GM21360 (cell line): ENCODE measurements at regions not wholly inside any gene's neighbourhood (a gene's known extent, or its start where the extent isn't known, plus 50 kb on each side); places are given as distances from the start of the nearest gene placed in this dataset.

ENCODE experiments used
- ATAC-seq: cut with Tn5 transposase; IDR thresholded peaks from one replicate; pipeline ENCODE4 v1.9.1; 2021; ENCODE audit warnings: mild to moderate bottlenecking, moderate library complexity; ENCODE audit not compliant: unreplicated experiment

DNA sequence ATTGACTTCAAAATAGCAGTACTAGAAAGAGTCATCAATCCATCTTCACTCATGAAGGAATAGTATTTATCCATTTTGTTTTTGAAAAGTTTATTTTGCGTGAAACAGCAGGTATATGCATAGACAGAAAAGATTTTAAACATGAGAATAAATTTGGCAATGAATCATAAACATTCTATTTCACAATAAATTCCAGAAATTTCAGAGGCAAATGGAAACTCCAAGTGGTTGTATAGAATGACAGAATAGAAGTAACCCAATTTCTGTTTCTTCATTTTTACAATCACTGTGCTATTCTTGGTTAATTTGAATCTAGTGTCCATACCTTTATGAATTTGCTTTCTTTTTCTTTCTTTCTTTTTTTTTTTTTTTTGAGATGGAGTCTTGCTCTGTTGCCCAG lies 173.0 kb upstream of the ECI2 start:
- no peak for ATAC-seq

DNA sequence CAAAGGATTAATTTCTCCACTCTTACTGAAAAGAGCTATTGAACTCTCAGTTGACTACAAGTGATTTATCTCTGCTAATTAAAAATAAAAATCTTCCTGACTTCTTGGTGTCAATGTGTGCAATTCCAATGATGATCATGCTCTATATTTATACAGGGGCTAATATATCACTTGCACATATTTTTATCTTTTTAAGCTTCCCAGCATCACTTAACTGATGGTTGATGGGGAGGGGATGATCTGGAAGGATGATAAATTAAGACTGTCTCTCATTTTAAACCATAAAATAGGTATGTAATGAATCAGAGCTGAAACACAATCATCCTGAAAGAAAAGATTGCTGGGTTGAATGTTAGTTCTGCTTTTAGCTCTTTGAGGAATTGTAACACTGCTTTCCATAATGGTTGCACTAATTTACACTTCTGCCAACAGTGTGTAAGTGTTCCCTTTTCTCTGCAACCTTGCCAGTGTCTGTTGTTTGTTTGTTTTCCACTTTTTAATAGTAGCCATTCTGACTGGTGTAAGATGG lies 169.6 kb upstream of the ECI2 start:
- no peak for ATAC-seq

DNA sequence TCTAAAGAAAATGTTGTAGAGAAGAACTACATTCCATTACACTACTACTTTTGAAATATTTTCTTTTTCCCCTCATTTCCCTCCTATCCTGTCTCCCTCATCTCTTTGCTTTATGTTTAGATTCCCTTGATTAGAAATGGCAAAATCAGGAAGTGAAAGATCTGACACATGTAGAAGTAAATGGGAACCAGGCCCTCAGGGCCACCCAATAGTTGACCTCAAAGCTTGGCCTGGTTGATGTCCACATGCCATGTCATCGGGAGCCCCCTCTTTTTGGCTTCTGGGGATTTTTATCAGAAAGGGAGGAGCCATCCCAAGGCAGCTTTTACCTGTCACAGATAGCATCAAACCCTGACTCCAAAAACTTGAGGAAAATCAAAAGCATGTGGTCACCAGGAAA lies 168.3 kb upstream of the ECI2 start:
- no peak for ATAC-seq

DNA sequence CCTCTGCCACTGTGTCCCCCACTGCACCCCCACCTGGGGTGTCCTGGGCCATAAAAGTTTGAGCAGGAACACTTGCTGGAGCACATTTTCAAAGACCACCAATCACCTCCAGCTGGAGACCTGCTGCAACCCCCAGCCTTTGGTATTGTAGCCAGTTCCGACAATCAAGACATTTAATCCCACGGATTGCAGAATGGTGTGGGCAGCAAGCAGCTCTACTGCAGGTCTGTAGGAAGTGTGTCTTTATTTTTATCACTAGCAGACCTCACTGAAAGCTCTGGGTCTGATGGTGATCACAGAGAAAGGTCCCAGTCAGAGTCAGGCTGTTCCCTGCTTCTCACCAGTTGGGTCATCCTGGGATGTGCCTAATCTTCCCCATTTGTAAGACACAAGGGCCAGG lies 167.1 kb upstream of the ECI2 start:
- ATAC-seq = no peak

DNA sequence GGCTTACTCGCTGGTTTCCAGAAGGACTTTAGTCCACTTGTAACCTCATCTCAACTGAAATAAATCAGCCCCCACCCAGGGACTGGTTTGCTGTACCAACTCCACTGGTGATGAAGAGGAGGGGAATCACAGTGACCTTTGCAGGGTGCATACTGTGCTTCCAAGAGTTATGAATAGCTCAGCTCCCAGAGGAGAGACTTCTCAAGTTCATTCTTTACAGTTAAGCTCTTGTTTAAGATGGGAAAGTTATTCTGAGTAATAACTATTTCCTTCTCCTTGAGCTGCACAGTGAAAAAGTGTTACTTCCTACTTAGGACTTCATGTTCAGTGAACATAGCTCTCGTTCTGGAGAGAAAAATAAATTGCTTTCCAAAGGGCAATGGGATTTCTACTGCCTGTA lies 166.5 kb upstream of the ECI2 start:
- no peak for ATAC-seq

DNA sequence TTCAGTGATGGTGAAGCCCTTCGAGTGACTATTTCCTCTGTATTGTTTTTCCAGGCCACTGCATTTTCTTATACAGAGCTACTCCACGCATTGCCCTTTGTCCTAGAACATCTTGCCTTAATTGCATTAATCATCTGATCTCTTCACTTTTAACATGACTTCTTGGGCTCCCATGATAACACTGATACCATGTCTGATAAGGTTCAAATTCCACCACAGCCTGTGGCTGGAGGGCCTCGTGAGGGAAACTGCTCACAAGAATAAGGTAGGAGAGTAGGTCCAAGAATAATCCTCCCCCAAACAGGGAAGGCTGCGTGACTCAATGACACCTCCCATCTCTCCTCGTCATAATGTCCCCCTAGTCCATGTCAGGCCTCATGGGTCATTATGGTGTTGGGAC lies 165.5 kb upstream of the ECI2 start:
- ATAC-seq = no peak

DNA sequence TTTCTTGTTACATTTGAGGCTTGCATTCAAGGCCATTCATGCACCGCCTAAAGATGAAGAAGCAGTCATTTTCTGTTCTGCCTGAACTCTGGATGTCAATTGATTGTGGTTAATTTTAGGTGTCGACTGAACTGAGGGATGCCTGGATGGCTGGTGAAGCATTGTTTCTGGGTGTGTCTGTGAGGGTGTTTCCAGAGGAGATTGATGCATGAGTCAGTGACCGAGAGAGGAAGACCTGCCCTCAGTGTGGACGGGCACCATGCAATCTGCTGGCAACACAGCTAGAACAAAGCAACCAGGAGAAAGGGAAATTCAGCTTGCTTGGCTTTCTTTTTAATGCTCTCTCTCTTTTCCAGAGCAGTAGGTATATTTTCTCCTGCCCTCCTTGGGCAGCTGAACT lies 164.1 kb upstream of the ECI2 start:
- ATAC-seq = no peak

DNA sequence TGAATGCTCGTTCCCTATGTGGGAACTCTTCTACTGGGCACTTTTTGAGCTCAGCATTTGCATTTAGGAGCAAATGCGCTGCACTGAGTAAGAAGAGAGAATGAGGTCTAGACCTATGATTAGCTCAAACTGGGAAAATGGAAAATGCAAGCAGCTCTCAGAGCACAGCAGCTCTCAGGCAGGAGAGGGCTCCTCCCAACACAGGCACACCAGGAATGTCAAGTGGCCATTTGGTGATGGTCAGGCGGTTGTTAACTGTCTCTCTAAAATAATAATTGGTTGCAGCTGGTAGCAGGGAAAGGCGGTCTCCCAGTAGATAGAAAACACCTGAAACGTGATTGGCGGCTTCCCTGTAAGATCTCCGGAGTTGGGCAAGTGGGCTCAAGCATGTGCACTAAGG lies 162.0 kb upstream of the ECI2 start:
- no peak for ATAC-seq

DNA sequence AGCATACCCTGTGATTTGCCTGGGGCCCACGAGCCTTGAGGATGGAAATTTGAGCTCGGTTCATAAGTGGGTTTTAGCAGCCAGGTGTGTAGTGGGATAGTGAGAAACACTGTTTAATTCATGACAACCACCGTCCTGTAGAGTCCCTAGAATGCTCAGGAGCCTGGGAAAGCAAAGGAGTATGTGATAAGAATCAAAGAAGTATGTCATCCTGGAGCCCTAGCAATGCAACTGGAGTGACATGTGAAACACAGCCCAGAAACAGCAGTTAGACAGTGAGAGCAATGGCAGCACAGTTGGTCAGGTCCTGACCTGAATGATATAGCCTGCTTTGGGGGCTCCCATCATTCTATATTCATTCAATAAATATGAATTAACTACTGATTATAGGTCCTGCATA lies 161.2 kb upstream of the ECI2 start:
- no peak for ATAC-seq

DNA sequence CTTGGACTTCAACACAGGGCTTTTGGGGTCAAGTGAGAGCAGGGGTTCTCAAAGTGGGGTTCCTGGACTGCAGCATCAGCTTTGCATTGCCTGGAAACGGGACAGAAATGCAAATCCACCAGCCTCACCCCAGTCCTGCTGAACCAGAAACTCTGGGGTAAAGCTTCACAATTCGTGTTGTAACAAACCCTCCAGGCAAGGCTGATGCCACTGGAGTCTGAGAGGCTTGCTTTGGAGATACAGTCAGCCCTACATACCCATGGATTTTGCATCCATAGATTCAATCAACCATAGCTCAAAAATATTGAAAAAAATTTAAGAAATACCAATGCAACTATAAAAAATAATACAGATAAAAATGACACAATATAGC lies 160.4 kb upstream of the ECI2 start:
- no peak for ATAC-seq

DNA sequence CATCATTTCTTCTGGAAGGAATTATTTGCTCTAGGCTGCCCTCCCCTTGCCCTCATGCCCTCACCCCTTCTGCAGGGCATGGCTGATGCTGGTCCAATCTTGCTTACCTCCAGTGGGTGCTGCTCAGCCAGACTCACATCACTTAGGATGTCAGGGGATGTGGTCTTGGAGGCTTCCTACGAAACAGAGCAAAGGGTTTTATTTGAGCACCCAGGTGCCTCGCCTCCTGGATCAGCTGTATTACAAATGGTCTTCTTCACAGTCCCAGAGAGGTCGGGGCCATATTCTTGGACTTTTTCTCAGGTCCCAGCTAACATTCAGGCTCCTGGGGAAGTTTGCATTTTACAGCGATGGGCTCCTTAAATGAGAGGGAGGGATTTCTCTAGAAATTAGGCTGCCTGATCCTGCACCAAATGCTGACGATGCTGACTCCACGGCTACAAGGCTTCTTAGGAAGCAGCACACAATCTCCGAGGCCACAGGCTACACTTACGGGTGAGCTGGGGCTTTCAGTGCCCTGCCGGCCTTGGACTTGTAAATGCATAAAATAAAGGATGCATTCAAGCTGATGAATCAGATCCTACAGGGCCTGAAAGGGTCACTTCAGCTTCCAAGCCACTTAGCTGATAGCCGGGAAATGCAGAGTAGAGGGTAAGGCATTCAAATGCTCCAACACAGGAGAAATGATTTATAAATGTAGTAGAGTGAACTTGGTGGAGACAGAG lies 159.8 kb upstream of the ECI2 start:
- ATAC-seq = no peak

DNA sequence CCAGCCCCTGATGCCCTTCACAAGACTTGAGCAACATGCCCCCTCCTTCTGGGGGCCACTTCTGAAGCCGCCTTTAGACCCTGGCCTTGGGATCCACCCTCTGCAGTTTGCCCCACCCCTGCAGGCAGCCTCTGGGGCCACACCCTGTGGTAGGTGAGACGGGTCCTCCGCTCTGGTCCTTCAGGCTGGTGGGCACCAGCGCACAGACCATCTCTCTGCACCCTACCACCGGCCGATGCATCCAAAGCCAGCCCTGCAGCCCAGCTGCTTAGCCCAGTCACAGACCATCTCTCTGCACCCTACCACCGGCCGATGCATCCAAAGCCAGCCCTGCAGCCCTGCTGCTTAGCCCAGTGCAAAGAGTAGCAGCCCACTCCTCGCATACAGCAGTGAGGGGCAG lies 159.3 kb upstream of the ECI2 start:
- no peak for ATAC-seq

DNA sequence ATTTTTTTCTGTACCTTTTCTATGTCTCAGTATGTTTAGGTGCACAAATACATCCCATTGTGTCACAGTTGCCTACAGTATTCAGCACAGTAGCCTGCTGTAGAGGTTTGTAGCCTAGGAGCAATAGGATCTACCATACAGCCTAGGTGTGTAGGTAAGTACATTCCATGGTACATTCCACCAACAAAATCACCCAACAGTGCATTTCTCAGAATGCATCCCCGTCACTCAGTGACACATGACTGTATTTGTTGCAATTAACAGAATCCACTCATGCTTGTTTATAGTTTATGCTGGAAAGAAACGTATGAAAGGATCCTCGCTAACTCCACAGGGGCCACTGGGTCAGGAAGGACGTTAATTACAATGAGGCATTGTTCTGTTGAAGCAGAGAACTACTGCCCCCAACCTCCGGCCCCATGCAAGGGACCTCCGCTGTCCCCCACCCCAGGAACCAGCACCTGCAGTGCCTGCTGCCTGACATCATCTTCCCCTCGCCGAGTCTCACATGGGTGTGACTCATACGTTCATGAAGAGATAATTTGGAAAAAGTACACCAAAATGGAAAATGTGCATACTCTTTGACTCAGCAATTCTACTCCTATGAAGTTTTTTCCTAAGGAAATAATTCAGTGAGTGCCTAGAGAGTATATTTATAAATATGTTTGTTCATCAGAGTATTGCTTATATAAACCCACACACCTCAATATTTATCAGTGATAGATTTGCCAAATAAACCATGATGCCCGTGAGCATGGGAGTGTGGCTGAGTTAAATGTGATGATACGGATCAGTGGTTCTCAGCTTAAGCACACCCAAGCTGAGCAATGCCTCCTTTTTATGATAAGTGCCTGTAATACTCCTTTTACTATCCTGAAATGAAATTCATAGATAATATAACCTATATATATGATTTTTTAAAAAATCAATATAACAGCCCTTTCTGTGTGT lies 156.4 kb upstream of the ECI2 start:
- no peak for ATAC-seq

DNA sequence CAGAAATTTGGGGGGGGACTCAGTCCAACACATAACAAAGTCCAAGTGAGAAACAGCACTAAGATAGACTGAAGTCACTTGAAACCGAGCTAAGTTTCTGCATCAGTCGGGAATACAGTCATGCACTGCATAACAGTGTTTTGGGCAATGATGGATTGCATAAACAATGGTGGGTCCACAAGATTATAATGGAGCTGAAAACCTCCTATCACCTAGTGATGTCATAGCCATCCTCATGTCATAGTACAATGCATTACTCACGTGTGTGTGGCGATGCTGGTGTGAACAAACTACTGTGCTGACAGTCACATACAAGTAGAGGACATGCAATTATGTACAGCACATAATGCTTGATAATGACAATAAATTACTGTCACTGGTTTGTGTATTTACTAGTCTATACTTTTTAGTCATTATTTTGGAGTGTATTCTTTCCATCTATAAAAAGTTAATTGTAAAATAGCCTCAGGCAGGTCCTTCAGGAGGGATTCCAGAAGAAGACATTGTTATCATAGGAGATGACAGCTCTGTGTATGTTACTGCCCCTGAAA lies 154.5 kb upstream of the ECI2 start:
- ATAC-seq = no peak

DNA sequence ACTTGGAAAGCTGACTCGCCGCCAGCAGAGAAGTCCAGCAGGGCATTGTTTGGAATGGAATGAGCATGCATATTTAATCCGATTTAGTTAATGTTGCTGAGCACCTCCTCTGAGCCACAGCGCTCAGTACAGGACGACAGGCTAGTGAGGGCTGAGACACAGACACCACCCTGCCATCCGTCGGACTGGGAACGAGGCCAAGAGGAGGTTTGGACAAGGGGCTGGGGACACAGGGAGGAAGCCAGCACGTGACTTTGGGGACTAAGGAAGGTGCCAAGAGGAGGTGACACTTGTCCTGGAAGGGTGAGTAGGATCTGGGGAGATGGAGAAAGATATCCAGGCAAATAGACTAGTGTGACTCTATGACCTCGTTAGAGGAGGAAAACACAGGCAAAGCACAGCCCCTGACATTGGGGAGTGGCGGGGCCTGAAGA lies 152.5 kb upstream of the ECI2 start:
- ATAC-seq = no peak

DNA sequence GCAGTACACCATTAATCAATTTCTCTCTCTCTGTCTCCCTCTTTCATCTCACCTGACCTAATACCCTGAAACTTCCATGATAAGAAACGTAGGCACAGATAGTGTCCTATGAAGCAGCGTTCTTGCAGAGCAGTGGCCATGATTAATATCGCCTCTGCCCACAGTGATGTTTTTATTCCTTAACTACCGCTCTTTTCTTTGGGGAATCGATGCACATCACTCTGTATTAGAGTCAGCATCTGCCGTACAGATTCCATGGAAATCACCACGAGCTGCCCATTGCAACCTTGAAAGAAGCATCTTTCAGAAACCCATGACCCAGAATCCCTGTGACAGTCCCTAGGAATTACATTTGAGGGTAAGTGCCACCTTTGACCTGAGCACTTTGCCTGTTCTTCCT lies 152.0 kb upstream of the ECI2 start:
- no peak for ATAC-seq

DNA sequence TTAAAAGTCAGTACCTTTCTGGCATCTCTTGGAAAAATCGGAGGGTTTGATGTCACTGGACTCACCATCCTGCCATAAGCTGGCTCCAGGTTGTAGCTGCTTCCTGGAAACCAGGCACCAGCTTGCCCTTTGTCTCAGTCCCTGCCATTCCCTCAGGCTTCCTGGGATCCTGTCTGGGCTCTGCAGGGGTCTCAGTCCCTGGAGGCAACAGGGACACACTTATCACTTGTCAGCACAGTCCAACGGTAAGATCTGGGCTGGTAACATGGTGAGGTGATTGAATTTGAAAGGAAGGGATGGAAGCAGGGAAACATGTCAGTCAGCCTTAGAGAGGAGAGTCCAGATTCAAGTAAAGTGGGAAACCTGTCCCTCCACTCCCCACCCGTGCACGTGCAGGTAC lies 147.6 kb upstream of the ECI2 start:
- no peak for ATAC-seq

DNA sequence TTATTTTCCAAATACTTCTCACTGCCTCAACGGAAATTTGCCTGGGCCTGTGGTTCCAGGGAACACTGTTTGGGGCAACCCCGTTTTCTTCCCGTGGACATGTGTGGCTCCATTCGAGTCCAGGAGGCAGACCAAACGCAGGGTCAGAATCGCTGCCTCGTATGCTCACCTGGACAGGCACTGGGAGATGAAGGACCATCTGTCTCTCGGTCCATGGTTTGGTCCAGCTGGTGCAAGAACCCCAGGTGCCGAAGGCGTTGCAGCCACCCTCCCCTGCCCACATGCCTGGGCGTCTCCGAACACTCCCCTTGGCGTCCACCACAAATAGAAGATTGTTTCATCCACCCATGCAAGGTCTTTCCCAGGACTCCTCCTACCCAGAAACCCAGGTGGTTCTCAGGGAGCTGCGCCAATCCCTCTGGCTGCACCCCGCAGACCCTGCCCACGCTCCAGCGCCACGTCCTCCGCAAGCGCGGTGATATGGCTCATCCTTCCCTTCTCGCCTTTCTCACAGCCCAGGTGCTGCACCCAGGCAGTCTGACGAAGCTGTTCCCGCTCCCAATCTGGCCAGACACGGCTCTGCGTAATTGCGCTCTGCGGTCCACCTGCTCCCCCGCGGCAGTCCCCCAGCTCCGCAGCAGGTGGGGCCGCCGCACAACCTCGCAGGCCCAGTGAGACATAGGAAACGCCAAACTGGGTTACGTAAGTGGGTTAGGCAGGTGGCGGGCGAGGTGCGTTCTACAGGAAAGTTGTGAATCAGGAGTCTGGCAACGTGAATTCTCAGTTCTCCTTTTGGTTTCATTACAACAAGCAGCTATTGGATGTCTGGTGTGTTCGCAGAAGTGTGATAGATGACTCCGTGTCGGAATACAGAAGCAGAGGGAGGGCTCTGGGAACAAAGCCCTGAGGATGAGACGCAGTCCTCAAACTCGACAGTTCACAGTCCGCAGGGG lies 146.2 kb upstream of the ECI2 start:
- peak; percentile 91 for ATAC-seq

DNA sequence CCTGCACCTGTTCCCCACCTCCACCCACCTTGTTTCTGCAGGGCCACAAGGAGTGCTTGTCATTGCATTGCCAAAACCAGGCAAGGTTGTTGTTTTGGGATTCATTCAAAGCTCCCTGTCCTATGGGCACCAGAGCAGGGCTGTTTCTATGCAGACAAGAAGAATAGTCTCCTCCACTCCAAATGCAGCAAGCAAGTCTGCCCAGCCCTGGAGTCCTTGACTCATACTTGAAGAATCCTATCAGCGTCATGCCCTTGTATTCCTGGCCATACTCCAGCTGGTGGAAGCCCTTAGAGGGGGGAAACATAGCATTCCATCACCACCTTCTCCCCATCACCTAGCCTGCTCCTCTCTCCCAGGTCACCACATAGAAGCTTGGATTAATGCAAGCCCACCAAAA lies 145.3 kb upstream of the ECI2 start:
- ATAC-seq = no peak

DNA sequence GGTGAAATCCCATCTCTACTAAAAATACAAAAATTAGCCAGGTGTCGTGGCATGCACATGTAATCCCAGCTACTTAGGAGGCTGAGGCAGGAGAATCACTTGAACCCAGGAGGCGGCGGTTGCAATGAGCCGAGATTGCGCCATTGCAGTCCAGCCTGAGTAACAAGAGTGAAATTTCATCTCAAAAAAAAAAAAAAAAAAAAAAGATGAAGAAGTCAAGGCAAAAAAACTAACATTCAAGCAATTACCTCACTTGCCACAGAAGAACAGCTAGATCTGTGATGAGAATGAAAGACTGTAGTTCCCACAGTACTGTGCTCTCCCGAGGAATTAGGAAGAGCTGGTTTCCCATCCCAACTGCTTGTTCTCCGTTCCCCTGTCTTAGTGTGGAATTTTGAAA lies 144.7 kb upstream of the ECI2 start:
- no peak for ATAC-seq
